Hepatocyte (in vitro differentiated cells): ENCODE measurements at regions not wholly inside any gene's neighbourhood (a gene's known extent, or its start where the extent isn't known, plus 50 kb on each side); places are given as distances from the start of the nearest gene placed in this dataset.

Experiments
- DNase-seq: peaks from one replicate; pipeline ENCODE4 v3.0.0-alpha.2; 2016; ENCODE audit warnings: low spot score
- H2AFZ ChIP-seq: fragments of 200-600 bp; sonication (generic); 2 replicates; pipeline ENCODE4 v1.6.0; 2016; ENCODE audit warnings: antibody characterized with exemption, mild to moderate bottlenecking
- H3K27ac ChIP-seq: fragments of 200-600 bp; sonication (generic); 2 replicates; pipeline ENCODE4 v1.5.1; 2016; ENCODE audit warnings: mild to moderate bottlenecking
- H3K27me3 ChIP-seq: fragments of 200-600 bp; sonication (generic); 2 replicates; pipeline ENCODE4 v1.6.1; 2016
- H3K36me3 ChIP-seq: fragments of 200-600 bp; sonication (generic); replicated peaks from 2 replicates; pipeline ENCODE4 v1.5.1; 2016; ENCODE audit warnings: low read depth; ENCODE audit not compliant: insufficient read depth
- H3K4me1 ChIP-seq: fragments of 200-600 bp; sonication (generic); 2 replicates; pipeline ENCODE4 v1.5.1; 2016; ENCODE audit warnings: mild to moderate bottlenecking, moderate library complexity; ENCODE audit not compliant: insufficient read depth
- H3K4me2 ChIP-seq: fragments of 200-600 bp; sonication (generic); 2 replicates; pipeline ENCODE4 v1.6.0; 2016
- H3K4me3 ChIP-seq: fragments of 200-600 bp; sonication (generic); 2 replicates; pipeline ENCODE4 v1.5.1; 2016; ENCODE audit warnings: mild to moderate bottlenecking
- H3K79me2 ChIP-seq: fragments of 200-600 bp; sonication (generic); 2 replicates; pipeline ENCODE4 v1.6.0; 2017; ENCODE audit warnings: mild to moderate bottlenecking
- H3K9me2 ChIP-seq: fragments of 200-600 bp; sonication (generic); replicated peaks from 2 replicates; pipeline ENCODE4 v1.6.0; 2017; ENCODE audit warnings: mild to moderate bottlenecking; ENCODE audit not compliant: insufficient read depth
- H3K9me3 ChIP-seq: fragments of 200-600 bp; sonication (generic); 2 replicates; pipeline ENCODE4 v1.5.1; 2016; ENCODE audit warnings: low read depth, mild to moderate bottlenecking
- H4K20me1 ChIP-seq: fragments of 200-600 bp; sonication (generic); 2 replicates; pipeline ENCODE4 v1.6.0; 2016; ENCODE audit warnings: mild to moderate bottlenecking; ENCODE audit not compliant: insufficient read depth, poor library complexity, severe bottlenecking
- CTCF ChIP-seq: fragments of 200-600 bp; sonication (generic); IDR thresholded peaks from 2 replicates; pipeline ENCODE4 v1.5.1; 2016; ENCODE audit warnings: antibody characterized with exemption, mild to moderate bottlenecking; ENCODE audit not compliant: poor library complexity
- EZH2 ChIP-seq: fragments of 200-600 bp; sonication (generic); IDR thresholded peaks from 2 replicates; pipeline ENCODE4 v1.6.1; 2016; ENCODE audit warnings: antibody characterized with exemption, mild to moderate bottlenecking, borderline replicate concordance
- EZH2phosphoT487 ChIP-seq: fragments of 200-600 bp; sonication (generic); IDR thresholded peaks from one replicate; pipeline ENCODE4 v1.6.1; 2018; ENCODE audit warnings: antibody characterized with exemption, mild to moderate bottlenecking, low read depth, moderate library complexity; ENCODE audit not compliant: unreplicated experiment, severe bottlenecking
- WGBS: methylation state at CpG from one replicate; pipeline ENCODE4 v1.1.6; 2016; ENCODE audit warnings: low lambda C conversion rate; ENCODE audit errors: missing lambda C conversion rate; 5-methylcytosine and 5-hydroxymethylcytosine counted together

- H3K4me2 ChIP-seq = no peak overlapping the region
- no peaks in the 10 kb centered on the region for H4K20me1 ChIP-seq
- 31% methylated on average over 5 of the region's 5 CpGs for WGBS
- H3K9me2 ChIP-seq = no peaks in the 10 kb centered on the region
- TF ChIP-seq EZH2phosphoT487 (no peak), CTCF (peak; percentile 83), EZH2 (no peak)
- no peaks in the 10 kb centered on the region for H3K27me3 ChIP-seq
- no peak overlapping the region for H3K4me3 ChIP-seq
- H3K27ac ChIP-seq = no peak overlapping the region
- H3K9me3 ChIP-seq = no peaks in the 10 kb centered on the region
- peak; percentile 85 for DNase-seq
- H3K4me1 ChIP-seq = no peaks in the 10 kb centered on the region
- no peaks in the 10 kb centered on the region for H3K36me3 ChIP-seq
- H3K79me2 ChIP-seq = no peaks in the 10 kb centered on the region
- H2AFZ ChIP-seq = no peak overlapping the region
Measured at GRCh38 chr9:89549031-89549644, 51.2 kb upstream of the SEMA4D start.

- Histone ChIP-seq H3K4me2 (no peak overlapping the region), H3K9me2 (no peaks in the 10 kb centered on the region), H3K36me3 (no peaks in the 10 kb centered on the region), H3K79me2 (no peaks in the 10 kb centered on the region), H3K4me3 (no peak overlapping the region), H3K27ac (no peak overlapping the region), H3K9me3 (no peaks in the 10 kb centered on the region), H3K27me3 (no peaks in the 10 kb centered on the region), H4K20me1 (no peaks in the 10 kb centered on the region), H3K4me1 (no peaks in the 10 kb centered on the region), H2AFZ (no peak overlapping the region)
- DNase-seq = no peak
- no peak for TF ChIP-seq CTCF
- no peak for TF ChIP-seq EZH2phosphoT487
- no peak for TF ChIP-seq EZH2
- WGBS = 90% methylated on average over 9 of the region's 9 CpGs
Measured at GRCh38 chr9:89548071-89548638, 50.2 kb upstream of the SEMA4D start.
